GM12878 (cell line): ENCODE measurements at regions not wholly inside any gene's neighbourhood (a gene's known extent, or its start where the extent isn't known, plus 50 kb on each side); places are given as distances from the start of the nearest gene placed in this dataset.

Experiments
- ATAC-seq: fragments of 200-7000 bp; cut with Tn5 transposase; 3 replicates; pipeline ENCODE4 v1.9.1; 2020; ENCODE audit warnings: mild to moderate bottlenecking, moderate library complexity
- BruUV-seq: library from RNA; stranded (reverse); fragments of 400-500 nt; replicated peaks from 2 replicates; lab custom pipeline; 2021; lab: Mats Ljungman, UMichigan
- CTCF ChIA-PET: fragments of 300-600 bp; sonication (Branson Sonifier 250); formaldehyde crosslinking; extraction: SDS; loops from one replicate; lab custom pipeline; 2021; ENCODE audit warnings: inconsistent platforms; lab: Yijun Ruan, JAX
- POLR2A ChIA-PET: fragments of 350-600 bp; formaldehyde crosslinking; extraction: SDS; loops from one replicate; lab custom pipeline; 2021; ENCODE audit warnings: inconsistent platforms; lab: Charles Lee
- RAD21 ChIA-PET: fragments of 300-600 bp; sonication (Branson Sonifier 250); formaldehyde crosslinking; loops from one replicate; lab custom pipeline; 2023; ENCODE audit warnings: antibody characterized with exemption; ENCODE audit not compliant: unreplicated experiment; lab: Charles Lee
- SMC1A ChIA-PET: fragments of 300-600 bp; sonication (Branson Sonifier 250); formaldehyde crosslinking; loops from one replicate; lab custom pipeline; 2023; ENCODE audit not compliant: unreplicated experiment, uncharacterized antibody; lab: Charles Lee
- DNase-seq: peaks from one replicate; pipeline ENCODE4 v3.0.0-alpha.2; 2011; ENCODE audit warnings: low read depth, low spot score
- FAIRE-seq: peaks from 3 replicates; lab custom pipeline; 2011; peaks lifted over from hg19 to GRCh38; lab: Jason Lieb, UNC
- H2AFZ ChIP-seq: 2 replicates; pipeline ENCODE4 v1.6.0; 2011; ENCODE audit warnings: low read depth, low read length, control low read depth; ENCODE audit not compliant: control insufficient read depth
- H3K27ac ChIP-seq: 2 replicates; pipeline ENCODE4 v1.5.1; 2011; ENCODE audit warnings: control low read depth; ENCODE audit not compliant: control insufficient read depth, insufficient read depth
- H3K27me3 ChIP-seq, 2 experiments: replicated peaks in 1 of 2; 2 replicates each; pipeline versions ENCODE4 v1.6.0 to v1.6.1; 2011; ENCODE audit warnings: low read length in 1 of 2; ENCODE audit not compliant: control insufficient read depth in 2 of 2, insufficient read depth in 2 of 2
- H3K36me3 ChIP-seq, 2 experiments: 2 replicates each; pipeline ENCODE4 v1.5.1; 2011; ENCODE audit warnings: low read length in 1 of 2; ENCODE audit not compliant: control insufficient read depth in 2 of 2, insufficient read depth in 2 of 2
- H3K4me1 ChIP-seq: 2 replicates; pipeline ENCODE4 v1.6.1; 2011; ENCODE audit warnings: mild to moderate bottlenecking, low read length, moderate library complexity, mixed read lengths; ENCODE audit not compliant: control insufficient read depth, insufficient read depth
- H3K4me2 ChIP-seq: 2 replicates; pipeline ENCODE4 v1.6.0; 2011; ENCODE audit warnings: control low read depth; ENCODE audit not compliant: control insufficient read depth, insufficient read depth
- H3K4me3 ChIP-seq: fragments of 200-600 bp; sonication (generic); 2 replicates; pipeline ENCODE4 v1.5.1; 2016
- H3K79me2 ChIP-seq: 2 replicates; pipeline ENCODE4 v1.6.0; 2011; ENCODE audit warnings: low read length; ENCODE audit not compliant: control insufficient read depth, insufficient read depth
- H3K9ac ChIP-seq: 2 replicates; pipeline ENCODE4 v1.8.0; 2011; ENCODE audit warnings: low read length, control low read depth, mixed read lengths; ENCODE audit not compliant: control insufficient read depth, insufficient read depth
- H3K9me3 ChIP-seq: replicated peaks from 3 replicates; pipeline ENCODE4 v1.5.1; 2011; ENCODE audit warnings: mild to moderate bottlenecking, low read length; ENCODE audit not compliant: control insufficient read depth, insufficient read depth
- H4K20me1 ChIP-seq: 2 replicates; pipeline ENCODE4 v1.6.0; 2011; ENCODE audit not compliant: control insufficient read depth, insufficient read depth
- CEBPB ChIP-seq, 2 experiments: fragments of 150-350 bp in 1 of 2; IDR thresholded peaks; 2 replicates each; pipeline ENCODE4 v1.6.1; 2012 to 2014; ENCODE audit warnings: low read depth in 2 of 2, low read length in 2 of 2, borderline replicate concordance in 1 of 2, inconsistent platforms in 1 of 2
- CHD2 ChIP-seq: IDR thresholded peaks from 2 replicates; pipeline ENCODE4 v1.6.1; 2011; ENCODE audit warnings: low read depth, low read length, improper control_type of control experiment, borderline replicate concordance
- CREM ChIP-seq: IDR thresholded peaks from 2 replicates; pipeline ENCODE4 v1.6.1; 2014; ENCODE audit warnings: antibody characterized with exemption, low read depth
- ETV6 ChIP-seq, 2 experiments: fragments of 450-650 bp in 1 of 2; IDR thresholded peaks in 1 of 2; conservative IDR thresholded peaks in 1 of 2; 2 replicates each; pipeline ENCODE4 v1.6.1; 2014; ENCODE audit warnings: antibody characterized with exemption in 1 of 2, borderline replicate concordance in 1 of 2, low read depth in 1 of 2, mild to moderate bottlenecking in 1 of 2, moderate library complexity in 1 of 2
- MEF2B ChIP-seq: fragments of 450-650 bp; IDR thresholded peaks from 2 replicates; pipeline ENCODE4 v1.6.1; 2018; ENCODE audit warnings: mild to moderate bottlenecking, moderate library complexity; ENCODE audit not compliant: partially characterized antibody, poor library complexity, severe bottlenecking
- MXI1 ChIP-seq: fragments of 150-350 bp; IDR thresholded peaks from 2 replicates; pipeline ENCODE4 v1.6.1; 2011; ENCODE audit warnings: low read depth, mild to moderate bottlenecking, inconsistent platforms, low read length, improper control_type of control experiment
- MYB ChIP-seq: fragments of 150-350 bp; IDR thresholded peaks from 2 replicates; pipeline ENCODE4 v1.6.1; 2014; ENCODE audit warnings: mild to moderate bottlenecking, low read depth, low read length, borderline replicate concordance
- NFXL1 ChIP-seq: fragments of 450-650 bp; IDR thresholded peaks from 2 replicates; pipeline ENCODE4 v1.6.1; 2017; ENCODE audit warnings: antibody characterized with exemption, mild to moderate bottlenecking, borderline replicate concordance
- POLR2AphosphoS5 ChIP-seq: IDR thresholded peaks from 2 replicates; pipeline ENCODE4 v1.6.1; 2011; ENCODE audit warnings: mild to moderate bottlenecking, low read length, inconsistent platforms
- SUZ12 ChIP-seq: fragments of 200-600 bp; sonication (generic); IDR thresholded peaks from one replicate; pipeline ENCODE4 v1.6.1; 2018; ENCODE audit warnings: antibody characterized with exemption, mild to moderate bottlenecking; ENCODE audit not compliant: unreplicated experiment
- ZBTB33 ChIP-seq: fragments of 450-650 bp; IDR thresholded peaks from 2 replicates; pipeline ENCODE4 v1.6.1; 2017; ENCODE audit warnings: mild to moderate bottlenecking
- ZNF384 ChIP-seq: IDR thresholded peaks from 2 replicates; pipeline ENCODE4 v1.6.1; 2012; ENCODE audit warnings: low read depth, mild to moderate bottlenecking, low read length, improper control_type of control experiment, borderline replicate concordance
- WGBS: methylation state at CpG from one replicate; pipeline ENCODE4 v1.1.6; 2016; ENCODE audit warnings: low lambda C conversion rate; ENCODE audit not compliant: insufficient replicate concordance, insufficient coverage; ENCODE audit errors: missing lambda C conversion rate; 5-methylcytosine and 5-hydroxymethylcytosine counted together
- in situ Hi-C: fragments of 300-500 bp; cut with MboI; formaldehyde crosslinking; loops from 9 replicates; pipeline ENCODE4 v1.14.3; 2018; ENCODE audit warnings: mixed read lengths
- intact Hi-C: fragments of 100-400 bp; cut with micrococcal nuclease; formaldehyde crosslinking; loops from one replicate; pipeline ENCODE4 v1.14.2; 2022; ENCODE audit not compliant: unreplicated experiment

GRCh38 chr3:105987809-105988208 lies 119.0 kb upstream of the CBLB start:
- ATAC-seq (no peak), FAIRE-seq (no peak), DNase-seq (no peak)
- H3K9me3 ChIP-seq: no peaks in the 10 kb centered on the region; the same call in 1 of the 3 replicates
- H3K4me1 ChIP-seq: no peaks in the 10 kb centered on the region
- ChIA-PET SMC1A (no interaction called here), POLR2A (no interaction called here), RAD21 (interaction anchor here (0.8 kb wide), 1 partner anchor 185 kb away, joined by 3 read pairs; no protein-coding TSS in a partner anchor), CTCF (no interaction called here)
- no peak overlapping the region for H3K27ac ChIP-seq
- no TSS peak for BruUV-seq
- in situ Hi-C loops: no loop called here
- peak overlapping the region; percentile 20 for H2AFZ ChIP-seq
- WGBS: 83% methylated on average over 2 of the region's 2 CpGs
- no peaks in the 10 kb centered on the region for H3K27me3 ChIP-seq
- no peak overlapping the region for H3K4me3 ChIP-seq
- no peaks in the 10 kb centered on the region for H4K20me1 ChIP-seq
- H3K4me2 ChIP-seq: no peak overlapping the region
- no peak overlapping the region for H3K9ac ChIP-seq
- TF ChIP-seq NFXL1 (no peak), ZBTB33 (0 out of 2 replicates have a peak, but pooled peaks have one; percentile 41)
- no peaks in the 10 kb centered on the region for H3K79me2 ChIP-seq
- H3K36me3 ChIP-seq: no peaks in the 10 kb centered on the region
- intact Hi-C loops: no loop called here

- CTCF ChIA-PET: no interaction called here
- no peak overlapping the region for H3K9ac ChIP-seq
- no peak for ATAC-seq
- POLR2A ChIA-PET: no interaction called here
- intact Hi-C loops: no loop called here
- no peak overlapping the region for H3K27ac ChIP-seq
- SMC1A ChIA-PET: interaction anchor here (0.9 kb wide), 1 partner anchor 13 kb away, joined by 4 read pairs; no protein-coding TSS in a partner anchor
- H3K36me3 ChIP-seq: no peaks in the 10 kb centered on the region
- DNase-seq: no peak
- RAD21 ChIA-PET: no interaction called here
- in situ Hi-C loops: no loop called here
- no peak overlapping the region for H3K4me3 ChIP-seq
- H3K4me2 ChIP-seq: no peak overlapping the region
- no TSS peak for BruUV-seq
- H3K79me2 ChIP-seq: no peaks in the 10 kb centered on the region
- H2AFZ ChIP-seq: peak overlapping the region; percentile 20; the same call in 1 of the 2 replicates
- H3K9me3 ChIP-seq: no peaks in the 10 kb centered on the region; the same call in 1 of the 3 replicates
- no peaks in the 10 kb centered on the region for H4K20me1 ChIP-seq
- H3K27me3 ChIP-seq: no peaks in the 10 kb centered on the region
- no peak for FAIRE-seq
- no peaks in the 10 kb centered on the region for H3K4me1 ChIP-seq
- 94% methylated on average over 3 of the region's 3 CpGs for WGBS
- no peak for TF ChIP-seq ETV6 (conservative IDR thresholded peaks at IDR 0.05 in 1 of 2, IDR thresholded peaks at IDR 0.05 in 1 of 2; ENCODE audit: borderline replicate concordance in 1 of 2, low read depth in 1 of 2)
- TF ChIP-seq MEF2B: no peak
- TF ChIP-seq ZNF384: no peak
- TF ChIP-seq POLR2AphosphoS5: no peak
- no peak for TF ChIP-seq MXI1
- TF ChIP-seq ZBTB33: no peak
- TF ChIP-seq CHD2: no peak
- TF ChIP-seq CREM: no peak
- no peak for TF ChIP-seq SUZ12
- no peak for TF ChIP-seq CEBPB (IDR thresholded peaks at IDR 0.05; ENCODE audit: borderline replicate concordance in 1 of 2, low read depth in 2 of 2, low read length in 2 of 2)
- no peak for TF ChIP-seq MYB
Measured at GRCh38 chr3:105988540-105989212, 119.9 kb upstream of the CBLB start.
